Spinal cord (tissue), 9 donors: ENCODE measurements at regions not wholly inside any gene's neighbourhood (a gene's known extent, or its start where the extent isn't known, plus 50 kb on each side); places are given as distances from the start of the nearest gene placed in this dataset.

ENCODE experiments used
- DNase-seq, 6 donors: peaks; one replicate each; pipeline versions ENCODE4 v3.0.0 to v3.0.0-alpha.2; 2013 to 2015; ENCODE audit warnings: low spot score in 6 of 6, low read depth in 4 of 6
- H3K27ac ChIP-seq: one replicate; pipeline ENCODE4 v1.5.1; 2013; ENCODE audit warnings: low read depth, low read length, control low read depth
- H3K27me3 ChIP-seq: one replicate; pipeline ENCODE4 v1.6.1; 2013; ENCODE audit warnings: low read length; ENCODE audit not compliant: control insufficient read depth, insufficient read depth
- H3K36me3 ChIP-seq: one replicate; pipeline ENCODE4 v1.6.1; 2013; ENCODE audit warnings: low read length; ENCODE audit not compliant: control insufficient read depth, insufficient read depth
- H3K4me1 ChIP-seq: one replicate; pipeline ENCODE4 v1.6.1; 2013; ENCODE audit warnings: low read length; ENCODE audit not compliant: control insufficient read depth, insufficient read depth
- H3K4me3 ChIP-seq: one replicate; pipeline ENCODE4 v1.5.1; 2013; ENCODE audit warnings: low read depth, low read length, control low read depth
- H3K9me3 ChIP-seq: one replicate; pipeline ENCODE4 v1.6.1; 2013; ENCODE audit warnings: low read length; ENCODE audit not compliant: control insufficient read depth, insufficient read depth
- WGBS: methylation state at CpG from one replicate; pipeline ENCODE4 v1.1.5; 2013; ENCODE audit warnings: missing lambda C conversion rate; ENCODE audit not compliant: insufficient coverage; 5-methylcytosine and 5-hydroxymethylcytosine counted together
- donor health status: healthy.

DNA sequence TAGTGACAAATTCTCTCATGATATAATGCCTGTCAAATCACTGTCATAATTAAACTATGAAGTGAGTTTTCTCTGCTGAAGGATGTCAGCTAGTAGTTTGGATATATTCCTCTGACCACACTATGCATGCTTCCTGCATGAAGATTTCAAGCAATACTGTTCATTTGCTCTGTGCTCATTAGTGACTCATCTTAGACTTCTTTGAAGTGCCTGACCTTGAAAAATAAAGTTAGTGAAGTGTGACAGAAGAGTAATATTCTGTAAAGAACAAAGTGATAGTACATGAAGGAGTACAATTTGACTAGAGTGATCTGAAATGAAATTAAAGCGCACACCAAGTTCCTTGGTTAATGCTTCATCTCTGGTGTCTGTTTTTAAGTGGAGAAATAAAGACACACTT is 629.5 kb upstream of the ANO3 start:
- no peak overlapping the region for H3K27ac ChIP-seq
- H3K4me3 ChIP-seq, result no peak overlapping the region
- DNase-seq, result peak in 1 of 6 donors; percentile 6
- no peaks in the 10 kb centered on the region for H3K9me3 ChIP-seq
- no peaks in the 10 kb centered on the region for H3K27me3 ChIP-seq
- WGBS, result 100% methylated on average over 1 of the region's 1 CpG
- no peaks in the 10 kb centered on the region for H3K36me3 ChIP-seq
- no peaks in the 10 kb centered on the region for H3K4me1 ChIP-seq

DNA sequence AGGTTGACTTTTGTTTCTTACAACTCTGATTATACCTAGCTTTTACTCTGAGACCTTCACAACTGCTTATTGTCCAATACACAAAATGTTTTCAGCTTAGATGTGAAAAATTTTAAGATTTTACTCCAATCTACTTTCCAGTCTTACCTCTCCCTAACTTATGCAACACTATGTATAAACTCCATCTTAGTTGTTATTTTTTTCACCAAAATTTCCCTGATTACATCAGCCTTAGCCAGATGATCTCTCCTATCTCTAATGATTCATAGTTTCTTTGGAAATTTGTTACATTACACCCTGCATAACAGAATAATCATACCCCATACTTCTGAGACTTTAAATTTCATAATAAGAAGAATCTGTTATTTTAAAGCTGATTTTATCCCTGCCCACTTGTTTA is 621.0 kb upstream of the ANO3 start:
- H3K27ac ChIP-seq, result no peak overlapping the region
- H3K27me3 ChIP-seq, result no peaks in the 10 kb centered on the region
- no peaks in the 10 kb centered on the region for H3K36me3 ChIP-seq
- no peaks in the 10 kb centered on the region for H3K4me1 ChIP-seq
- no peak for DNase-seq
- no peak overlapping the region for H3K4me3 ChIP-seq
- H3K9me3 ChIP-seq, result no peaks in the 10 kb centered on the region

- no CpG with 5 or more reads among the region's 2 CpGs for WGBS
- H3K27me3 ChIP-seq, result no peaks in the 10 kb centered on the region
- DNase-seq, result no peak
- H3K27ac ChIP-seq, result no peak overlapping the region
- no peaks in the 10 kb centered on the region for H3K36me3 ChIP-seq
- H3K4me3 ChIP-seq, result no peak overlapping the region
- no peaks in the 10 kb centered on the region for H3K4me1 ChIP-seq
- H3K9me3 ChIP-seq, result no peaks in the 10 kb centered on the region
Observed at GRCh38 chr11:25727944-25728343, 604.0 kb upstream of the ANO3 start.

DNA sequence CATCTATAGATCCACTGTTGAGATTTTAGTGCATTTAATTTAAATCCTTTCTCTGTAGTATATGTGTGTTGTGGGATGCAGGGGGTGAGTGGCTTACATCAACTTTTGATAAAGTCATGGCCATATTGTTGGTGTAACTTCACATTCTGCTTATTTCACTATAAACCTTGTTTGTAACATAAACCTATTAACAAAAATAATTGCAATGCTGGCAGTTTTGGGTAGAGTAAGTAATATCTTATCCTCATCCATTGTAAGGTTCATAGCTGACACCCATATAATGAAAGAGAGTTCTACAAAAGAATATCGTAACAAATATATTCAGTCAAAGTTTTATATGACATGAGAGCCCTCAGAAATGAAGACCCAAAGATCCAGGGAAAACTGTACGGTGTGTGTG is 601.7 kb upstream of the ANO3 start:
- Histone ChIP-seq H3K4me1 (no peaks in the 10 kb centered on the region), H3K36me3 (no peaks in the 10 kb centered on the region), H3K27me3 (no peaks in the 10 kb centered on the region), H3K9me3 (no peaks in the 10 kb centered on the region), H3K4me3 (no peak overlapping the region), H3K27ac (no peak overlapping the region)
- no peak for DNase-seq
- WGBS, result no CpG with 5 or more reads among the region's 2 CpGs

GRCh38 chr11:25733777-25734176 is 598.2 kb upstream of the ANO3 start:
- no CpG with 5 or more reads among the region's 2 CpGs for WGBS
- peak in 2 of 6 donors; percentile 4 to 10 for DNase-seq
- H3K4me3 ChIP-seq, result no peak overlapping the region
- no peaks in the 10 kb centered on the region for H3K27me3 ChIP-seq
- no peak overlapping the region for H3K27ac ChIP-seq
- no peaks in the 10 kb centered on the region for H3K4me1 ChIP-seq
- H3K9me3 ChIP-seq, result no peaks in the 10 kb centered on the region
- H3K36me3 ChIP-seq, result no peaks in the 10 kb centered on the region

DNA sequence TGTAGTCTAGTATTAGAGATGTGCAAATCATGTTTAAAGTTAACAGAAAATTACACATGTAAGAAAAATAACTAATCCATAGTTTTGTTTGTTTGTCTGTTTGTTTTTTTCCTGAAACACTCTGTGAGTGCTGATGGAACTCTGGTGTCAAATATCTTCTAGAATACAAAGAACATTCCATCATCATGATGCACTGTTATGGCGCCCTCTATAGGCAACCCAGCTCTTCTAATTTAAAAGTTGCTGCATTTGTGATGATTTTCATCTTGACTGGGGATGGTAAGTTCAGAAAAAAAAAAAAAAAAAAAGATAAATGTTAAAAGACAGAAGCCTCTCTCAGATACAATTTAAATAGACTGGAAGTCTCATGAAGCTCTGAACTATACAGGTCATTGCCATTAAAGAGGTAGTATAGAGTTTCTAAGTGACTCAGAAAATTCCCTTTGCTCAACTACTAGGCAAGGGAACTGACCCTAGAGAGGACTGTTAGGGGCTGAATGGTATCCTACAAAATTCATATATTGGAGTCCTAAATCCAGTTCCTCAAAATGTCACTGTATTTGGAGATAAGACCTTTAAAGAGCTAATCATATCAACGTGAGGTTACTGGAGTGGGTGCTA is 597.2 kb upstream of the ANO3 start:
- no peaks in the 10 kb centered on the region for H3K9me3 ChIP-seq
- H3K4me3 ChIP-seq, result no peak overlapping the region
- H3K4me1 ChIP-seq, result no peaks in the 10 kb centered on the region
- H3K27me3 ChIP-seq, result no peaks in the 10 kb centered on the region
- H3K27ac ChIP-seq, result no peak overlapping the region
- peak in 2 of 6 donors; percentile 43 to 61 for DNase-seq
- no CpG with 5 or more reads among the region's 2 CpGs for WGBS
- H3K36me3 ChIP-seq, result no peaks in the 10 kb centered on the region

- H3K4me1 ChIP-seq, result no peaks in the 10 kb centered on the region
- no peak for DNase-seq
- no peaks in the 10 kb centered on the region for H3K9me3 ChIP-seq
- 92% methylated on average over 3 of the region's 3 CpGs for WGBS
- H3K27me3 ChIP-seq, result no peaks in the 10 kb centered on the region
- H3K36me3 ChIP-seq, result no peaks in the 10 kb centered on the region
- no peak overlapping the region for H3K27ac ChIP-seq
- H3K4me3 ChIP-seq, result no peak overlapping the region
Observed at GRCh38 chr11:25737071-25737675, 594.8 kb upstream of the ANO3 start.

DNA sequence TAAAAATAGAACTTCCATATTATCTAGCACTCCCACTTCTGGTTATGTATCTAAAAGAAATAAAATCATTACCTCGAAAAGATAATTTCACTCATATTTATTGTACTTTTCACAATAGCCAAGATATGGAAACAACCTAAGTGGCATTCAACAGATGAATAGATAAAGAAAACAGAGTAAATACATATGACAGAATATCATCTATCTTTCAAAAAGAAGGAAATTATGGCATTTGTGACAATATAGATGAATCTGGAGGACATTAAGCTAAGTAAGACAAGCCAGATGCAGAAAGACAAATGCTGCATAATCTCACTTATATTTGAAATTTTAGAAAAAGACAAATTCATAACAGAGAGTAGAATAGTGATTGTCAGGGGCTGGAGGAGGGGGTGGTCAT is 590.0 kb upstream of the ANO3 start:
- Histone ChIP-seq H3K9me3 (no peaks in the 10 kb centered on the region), H3K27ac (no peak overlapping the region), H3K27me3 (no peaks in the 10 kb centered on the region), H3K4me3 (no peak overlapping the region), H3K4me1 (no peaks in the 10 kb centered on the region), H3K36me3 (no peaks in the 10 kb centered on the region)
- no CpG with 5 or more reads among the region's 1 CpG for WGBS
- no peak for DNase-seq

DNA sequence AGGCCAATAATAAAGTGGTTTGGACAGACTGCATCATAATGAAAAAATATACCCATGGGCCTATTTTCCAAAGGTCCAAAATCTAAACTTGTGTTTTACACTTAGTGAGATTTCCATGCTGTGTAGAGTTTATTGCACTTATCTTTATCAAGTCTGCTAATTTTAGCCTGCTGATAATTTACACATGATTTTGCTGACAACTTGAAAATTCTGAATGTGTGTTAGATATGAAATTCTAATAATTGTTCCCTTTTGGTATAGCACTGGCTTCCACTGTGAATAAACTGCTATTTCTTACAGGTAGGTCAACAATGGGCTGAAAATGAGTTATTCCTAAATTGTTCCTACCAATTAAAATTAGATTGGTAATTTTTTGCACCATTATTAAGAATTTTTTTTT is 589.1 kb upstream of the ANO3 start:
- H3K4me1 ChIP-seq, result no peaks in the 10 kb centered on the region
- H3K36me3 ChIP-seq, result no peaks in the 10 kb centered on the region
- H3K27ac ChIP-seq, result no peak overlapping the region
- no peaks in the 10 kb centered on the region for H3K27me3 ChIP-seq
- no peak overlapping the region for H3K4me3 ChIP-seq
- no peaks in the 10 kb centered on the region for H3K9me3 ChIP-seq
- peak in 1 of 6 donors; percentile 9 for DNase-seq

DNA sequence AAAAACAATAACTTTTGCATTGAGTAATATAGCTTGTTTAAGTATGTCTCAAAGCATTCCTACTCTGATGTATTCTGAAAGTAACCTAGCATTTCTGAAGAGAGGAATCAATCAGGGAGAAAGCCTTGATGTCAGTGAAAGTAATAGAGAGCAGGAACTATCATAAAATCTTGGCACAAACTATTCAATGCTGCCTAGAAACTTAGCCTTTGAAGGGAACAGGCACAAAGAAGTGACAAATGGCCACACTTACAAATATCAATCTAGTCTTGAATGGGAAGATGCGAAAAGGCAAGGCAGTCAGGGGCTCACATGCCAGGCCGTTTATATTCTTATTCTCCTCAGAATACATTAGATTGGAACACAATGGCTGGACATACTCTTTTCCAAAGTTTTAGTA is 576.5 kb upstream of the ANO3 start:
- Histone ChIP-seq H3K27ac (no peak overlapping the region), H3K9me3 (no peaks in the 10 kb centered on the region), H3K4me3 (no peak overlapping the region), H3K27me3 (no peaks in the 10 kb centered on the region), H3K36me3 (no peaks in the 10 kb centered on the region), H3K4me1 (no peaks in the 10 kb centered on the region)
- WGBS, result no CpG with 5 or more reads among the region's 2 CpGs
- peak in 1 of 6 donors; percentile 52 for DNase-seq
